ENCODE measurements at regions not wholly inside any gene's neighbourhood (a gene's known extent, or its start where the extent isn't known, plus 50 kb on each side); places are given as distances from the start of the nearest gene placed in this dataset.

DNA sequence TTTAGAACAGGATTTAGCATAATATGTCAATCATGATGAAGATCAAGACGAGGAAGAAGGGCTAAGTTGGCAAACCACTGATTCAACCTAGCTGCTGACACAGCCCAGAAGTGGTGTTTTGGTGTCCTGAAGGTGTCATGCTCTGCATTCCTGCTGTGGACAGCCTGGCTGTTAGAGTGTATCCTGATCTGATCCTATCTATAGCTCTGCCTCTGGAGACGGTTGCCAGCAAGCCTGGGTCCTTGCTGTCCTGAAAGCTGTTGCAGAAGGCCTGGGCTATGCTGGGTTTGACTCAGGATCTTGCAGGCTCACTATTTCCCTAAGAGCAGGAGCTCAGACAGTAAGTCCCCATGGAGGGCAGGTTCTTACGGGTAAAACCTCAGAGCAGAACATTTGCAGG lies 416.4 kb downstream of the TSHZ3 start:
- DNase-seq, result no peak

DNA sequence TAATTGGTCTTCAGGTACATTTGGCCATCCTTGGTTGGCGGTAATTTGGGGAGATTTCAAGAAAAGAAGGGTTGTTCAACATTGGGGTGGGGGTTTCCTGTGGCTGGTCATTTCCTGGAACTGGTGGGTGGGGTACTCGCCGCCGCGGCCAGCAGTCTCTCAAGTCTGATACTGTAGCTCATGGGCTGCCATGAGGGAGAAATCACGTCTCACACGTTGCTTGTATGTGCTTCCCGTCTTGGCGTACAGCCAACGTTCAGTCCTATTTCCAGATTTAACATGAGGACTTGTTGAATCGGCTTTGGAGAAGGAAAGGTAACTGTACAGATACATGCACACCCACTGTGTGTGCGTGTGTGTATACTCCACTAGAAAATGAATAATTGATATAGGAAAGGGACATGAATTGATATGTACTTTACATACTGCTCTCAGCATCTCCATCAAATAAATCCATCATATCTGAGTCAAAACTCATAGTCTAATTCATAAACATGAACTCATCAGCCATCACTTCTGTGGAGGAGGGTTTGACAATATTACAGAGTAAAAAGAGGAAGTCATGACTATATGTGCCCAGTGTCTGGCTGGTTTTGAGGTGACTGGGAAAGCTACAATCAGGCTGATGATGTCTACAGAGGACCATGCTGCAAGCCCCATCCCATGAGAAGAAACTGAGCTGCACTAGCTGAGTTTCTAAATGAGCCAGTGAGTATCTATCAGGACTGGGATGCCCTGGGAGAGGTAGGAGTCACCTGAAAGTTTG lies 418.1 kb downstream of the TSHZ3 start:
- no peak for DNase-seq

DNA sequence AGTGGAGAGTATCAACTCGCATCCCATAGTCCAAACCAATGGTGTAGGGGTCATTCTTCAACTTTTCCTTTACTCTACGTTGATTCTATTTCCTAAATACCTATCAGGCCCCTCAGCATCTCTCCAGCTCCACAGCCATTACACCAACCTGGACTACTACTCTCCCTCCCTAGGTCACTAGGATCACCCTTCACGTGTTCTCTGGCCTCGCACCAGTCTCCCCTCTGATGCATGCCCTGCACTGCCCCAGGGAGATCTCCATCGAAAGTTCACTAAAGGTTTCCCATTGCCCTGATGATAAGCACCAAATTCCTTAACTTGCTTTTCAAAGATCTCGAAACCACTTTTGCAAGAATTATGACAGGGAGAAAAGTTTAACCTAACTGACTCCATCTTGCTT lies 421.5 kb downstream of the TSHZ3 start:
- DNase-seq, result no peak

DNA sequence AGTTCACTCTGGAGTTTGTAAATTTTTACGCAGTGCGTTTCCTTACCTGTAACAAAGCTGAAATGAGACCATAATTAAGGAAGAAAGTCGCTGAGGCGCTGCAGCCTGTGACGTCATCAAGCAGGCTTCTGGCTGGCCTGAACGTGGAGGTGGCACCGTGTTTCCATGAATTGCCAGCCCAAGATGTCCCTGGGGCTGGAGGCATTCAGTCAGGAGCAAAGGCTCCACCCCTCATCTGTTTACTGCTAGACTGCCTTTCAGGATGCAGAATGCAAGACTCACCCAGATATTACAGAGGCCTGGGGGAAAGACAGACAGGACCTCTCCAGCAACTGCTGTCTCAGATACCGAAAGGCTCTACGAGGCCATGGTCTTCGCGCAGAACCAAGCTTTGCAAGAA lies 424.6 kb downstream of the TSHZ3 start:
- DNase-seq, result no peak

DNA sequence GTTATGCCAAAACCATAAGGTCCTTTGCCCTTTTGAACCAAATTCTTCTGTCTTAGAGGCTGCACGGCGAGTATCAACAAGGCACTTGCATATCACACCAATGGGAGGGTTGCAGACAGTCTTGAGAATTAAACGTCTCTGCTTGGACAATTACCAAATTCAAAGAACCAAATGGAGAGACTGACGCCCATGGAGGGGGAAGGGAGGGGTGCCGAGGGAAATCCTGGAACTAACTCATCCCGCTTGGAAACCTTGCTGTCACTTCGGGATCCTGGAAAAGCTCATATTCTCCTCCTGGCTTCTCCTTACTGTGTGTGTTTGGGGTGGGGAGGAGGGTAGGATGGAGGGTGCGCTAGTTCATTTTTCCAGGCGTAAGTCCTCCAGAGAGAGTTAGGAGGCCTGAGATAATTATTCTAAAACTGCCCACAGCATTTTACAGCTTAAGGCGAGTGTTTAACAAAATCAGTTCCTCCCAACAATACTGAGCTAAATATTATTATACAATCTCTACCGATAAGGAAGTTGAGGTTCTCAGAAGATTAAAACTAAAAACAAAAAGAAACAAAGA lies 425.1 kb downstream of the TSHZ3 start:
- DNase-seq, result no peak

DNA sequence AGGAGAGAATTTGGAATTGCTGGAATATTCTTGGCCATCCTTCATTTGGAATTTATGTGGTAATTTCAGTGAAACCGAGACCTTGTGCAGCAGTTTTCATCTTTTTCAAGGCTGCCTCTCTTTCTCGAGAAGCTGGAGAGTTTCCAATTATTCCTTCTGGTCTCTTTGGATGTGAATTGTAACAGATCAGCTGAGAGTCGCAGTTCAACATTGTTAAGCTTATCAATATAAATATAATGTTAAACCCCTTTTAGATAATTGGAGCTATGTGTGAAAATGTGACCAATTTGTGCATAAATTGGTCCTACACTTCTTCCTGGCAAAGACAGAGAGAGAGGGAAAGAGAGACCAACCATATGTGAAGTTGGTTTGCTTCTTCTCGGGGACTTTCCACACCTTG lies 425.6 kb downstream of the TSHZ3 start:
- DNase-seq, result no peak

DNA sequence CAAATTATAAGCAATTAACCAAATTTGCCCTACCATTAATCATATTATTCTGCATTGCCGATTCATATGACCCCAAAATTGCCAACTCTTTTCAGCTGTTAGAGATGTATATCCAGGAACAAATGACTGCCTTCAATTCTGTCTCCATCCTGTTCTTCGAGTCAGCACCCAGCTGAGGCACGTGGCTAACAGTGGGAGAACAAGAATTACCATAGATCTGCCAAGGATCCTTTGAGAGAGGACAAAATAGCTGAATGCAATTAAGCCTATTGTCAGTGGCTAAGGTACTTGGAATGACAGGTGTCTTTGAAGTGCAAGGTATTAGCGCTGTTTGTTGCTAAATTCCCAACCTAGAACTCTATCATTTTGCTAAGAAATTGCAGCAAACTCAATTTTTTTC lies 426.1 kb downstream of the TSHZ3 start:
- DNase-seq, result no peak

DNA sequence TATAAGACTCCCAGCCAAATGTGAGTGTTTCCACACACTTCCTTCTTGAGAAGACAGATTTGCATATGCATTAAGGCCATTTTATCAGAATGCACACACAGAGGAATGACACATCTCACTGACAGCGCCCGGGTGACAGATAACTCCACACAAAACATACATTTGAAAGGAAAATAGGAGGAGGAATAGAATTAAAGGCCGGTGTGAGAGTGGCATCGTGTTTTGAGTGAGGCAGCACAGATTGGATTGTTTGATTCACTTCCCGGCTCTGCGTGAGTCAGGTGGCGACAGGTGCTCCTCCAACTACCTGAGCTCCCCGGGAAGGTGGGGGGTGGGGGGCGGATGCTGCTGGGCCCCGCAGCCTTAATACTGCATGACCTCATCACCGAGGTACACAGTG lies 429.0 kb downstream of the TSHZ3 start:
- DNase-seq, result no peak

DNA sequence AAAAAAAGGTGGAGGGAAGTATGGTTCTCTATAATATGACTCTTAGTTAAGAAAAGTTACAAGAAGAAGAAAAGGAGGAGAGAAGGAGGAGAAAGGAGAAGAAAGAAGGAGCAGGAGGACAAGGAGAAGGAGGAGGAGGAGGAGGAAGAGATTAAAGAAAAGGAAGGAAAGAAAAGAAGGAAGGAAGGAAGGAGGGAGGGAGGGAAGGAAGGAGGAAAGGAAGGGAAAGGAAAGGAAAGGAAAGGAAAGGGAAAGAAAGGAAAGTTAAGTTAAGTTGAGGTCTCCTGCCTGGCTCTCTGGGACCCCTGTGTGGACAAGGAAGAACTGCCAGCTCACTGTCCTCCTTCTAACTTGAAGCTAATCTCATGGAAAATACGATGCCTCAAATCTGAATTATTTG lies 429.5 kb downstream of the TSHZ3 start:
- DNase-seq, result no peak

DNA sequence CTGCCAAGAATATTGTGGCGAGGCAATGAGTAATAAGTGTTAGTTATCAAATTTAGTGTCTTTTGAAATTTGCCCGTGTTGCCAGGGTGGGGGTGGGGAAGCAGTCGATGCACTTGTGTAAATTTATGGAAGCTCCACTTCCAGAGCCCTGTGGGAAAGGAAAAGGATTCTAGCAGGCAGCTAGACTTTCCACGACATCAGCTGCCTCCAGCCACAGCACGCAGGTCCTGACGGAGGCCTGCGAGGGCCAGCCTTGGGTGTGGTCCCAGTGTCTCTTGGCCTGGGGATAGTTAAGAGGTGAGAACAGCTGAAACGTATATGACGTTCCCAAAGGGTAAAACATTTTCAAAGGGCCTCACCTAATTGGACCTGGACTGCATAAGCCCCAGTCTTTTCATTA lies 433.0 kb downstream of the TSHZ3 start:
- no peak for DNase-seq

DNA sequence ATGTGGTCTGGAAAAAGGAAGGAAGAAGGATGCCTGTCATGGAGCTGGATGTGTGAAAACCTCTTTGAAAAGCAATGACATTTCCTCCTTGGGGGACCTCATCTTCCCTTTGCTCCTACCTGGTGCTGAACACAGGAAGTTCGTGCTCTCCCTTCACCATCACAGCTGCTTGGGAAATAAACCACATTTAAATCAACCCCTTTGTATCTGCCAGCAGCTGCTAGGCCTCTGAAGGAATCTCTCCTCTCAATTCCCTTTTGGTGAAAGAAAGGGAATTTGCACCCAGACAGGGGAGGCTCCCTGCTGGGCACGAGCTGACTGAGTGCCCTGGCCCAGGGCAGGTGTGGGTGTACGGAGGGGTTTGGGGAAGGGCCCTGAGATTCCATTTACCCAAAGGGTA lies 437.7 kb downstream of the TSHZ3 start:
- DNase-seq, result no peak

DNA sequence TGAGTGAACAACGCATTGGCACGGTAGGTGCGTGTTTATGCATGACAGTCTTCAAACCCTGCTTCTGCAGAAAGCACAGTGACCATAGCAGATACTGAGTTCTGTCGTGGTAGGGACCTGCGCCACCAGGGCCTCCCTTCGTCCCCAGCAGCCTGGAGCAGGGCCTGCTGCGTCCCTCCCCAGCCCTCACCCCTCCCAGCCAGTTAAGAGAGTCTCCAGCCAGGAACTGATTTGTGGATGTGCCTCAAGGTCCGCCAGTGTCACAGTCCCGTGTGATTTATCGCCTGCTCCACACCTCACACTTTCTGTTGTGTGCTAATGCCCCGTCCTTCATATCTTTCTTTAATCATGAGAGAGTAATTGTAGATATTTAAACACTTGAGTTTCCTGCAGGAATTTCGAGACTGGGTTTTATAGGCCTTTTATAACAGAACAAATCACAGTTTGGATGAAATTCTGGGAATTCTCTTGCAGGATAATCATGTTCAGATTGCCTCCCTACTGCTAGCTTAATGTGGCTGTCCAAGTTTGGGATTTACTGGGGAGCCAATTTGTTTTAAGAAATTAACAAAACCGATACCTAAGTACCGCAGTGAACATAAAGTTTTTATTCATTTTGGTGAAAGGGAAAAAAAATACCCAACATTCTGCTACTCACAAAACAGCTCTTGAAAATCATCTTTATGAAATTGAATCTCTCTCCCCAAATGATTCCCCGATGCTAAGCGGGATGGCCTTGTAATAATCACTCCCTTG lies 438.6 kb downstream of the TSHZ3 start:
- DNase-seq, result no peak

DNA sequence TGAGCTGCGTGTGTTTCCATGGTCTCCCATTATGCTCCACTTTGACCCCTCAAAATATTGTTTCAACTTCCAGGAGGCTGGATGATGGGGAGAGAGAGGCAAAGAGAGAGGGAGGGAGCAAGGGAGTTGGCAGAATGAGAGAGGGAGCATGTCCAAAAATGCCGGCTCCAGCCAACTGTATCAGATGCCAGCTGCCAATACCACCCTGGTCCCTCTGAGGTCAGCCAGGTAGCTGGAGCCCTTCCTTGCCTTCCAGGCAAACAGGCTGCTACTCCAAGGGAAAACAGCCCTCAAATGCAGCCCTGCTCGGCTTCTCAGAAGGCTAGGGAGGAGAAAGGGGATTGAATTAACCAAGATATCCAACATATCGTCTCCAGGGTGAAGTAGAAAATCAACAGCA lies 440.0 kb downstream of the TSHZ3 start:
- no peak for DNase-seq

DNA sequence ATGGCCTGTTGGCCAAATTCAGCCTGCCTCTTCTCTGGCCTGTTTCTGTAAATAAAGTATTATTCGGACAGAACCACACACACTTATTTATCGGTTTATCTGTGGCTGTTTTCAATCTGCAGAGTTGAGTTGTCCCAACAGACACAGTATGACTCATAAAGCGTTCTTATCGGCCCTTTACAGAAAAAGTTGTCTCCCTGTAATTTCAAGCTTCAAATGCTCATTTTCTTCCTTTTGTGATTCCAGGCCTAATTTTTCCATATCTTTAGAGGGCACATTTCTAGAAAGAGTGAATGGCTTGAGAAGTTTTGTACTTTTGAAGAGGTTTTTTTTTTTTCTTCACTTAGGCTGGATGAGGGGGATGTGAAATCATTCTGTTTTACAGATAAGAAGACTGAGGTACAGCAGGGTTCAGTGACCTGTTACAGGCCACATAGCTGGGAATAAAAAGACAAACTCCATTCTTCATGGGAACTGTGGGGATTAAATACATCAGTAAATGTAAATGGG lies 440.9 kb downstream of the TSHZ3 start:
- DNase-seq, result no peak

DNA sequence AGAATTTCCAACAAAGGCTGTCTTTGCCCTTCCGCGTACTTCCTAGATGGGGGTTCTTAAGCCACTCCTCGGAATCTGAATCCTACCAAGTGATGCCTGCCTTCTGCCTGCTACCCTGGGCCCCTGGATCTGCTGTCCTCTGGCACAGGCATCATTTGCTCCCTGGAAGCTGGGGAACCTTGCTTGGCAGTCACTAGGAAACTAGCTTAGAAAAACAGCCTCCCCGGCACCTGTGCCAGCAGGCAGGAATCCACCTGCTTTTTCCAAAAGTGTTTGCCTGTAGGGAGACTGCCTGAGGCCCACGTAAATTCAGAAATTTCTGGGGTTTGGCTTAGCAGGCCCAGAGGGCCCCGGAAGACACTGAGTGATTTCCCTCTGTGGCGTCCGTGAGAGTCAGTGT lies 442.4 kb downstream of the TSHZ3 start:
- DNase-seq, result no peak

DNA sequence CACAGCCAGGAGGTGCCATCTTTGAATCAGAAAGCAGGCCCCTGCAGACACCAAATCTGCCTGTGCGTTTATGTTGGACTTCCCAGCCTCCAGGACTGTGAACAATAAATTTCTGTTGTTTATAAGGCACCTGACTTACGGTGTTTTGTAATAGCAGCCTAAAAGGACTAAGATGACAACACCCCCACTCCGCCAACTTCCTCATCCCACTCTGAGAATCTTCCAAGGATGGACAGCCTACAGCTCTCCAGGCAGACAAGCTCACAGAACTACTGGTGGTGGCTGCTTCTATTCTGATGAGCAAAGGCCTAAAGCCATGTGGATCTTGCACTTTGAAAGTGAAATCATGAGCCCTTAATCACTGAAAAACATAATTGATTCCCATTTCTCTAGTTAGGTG lies 449.2 kb downstream of the TSHZ3 start:
- no peak for DNase-seq

DNA sequence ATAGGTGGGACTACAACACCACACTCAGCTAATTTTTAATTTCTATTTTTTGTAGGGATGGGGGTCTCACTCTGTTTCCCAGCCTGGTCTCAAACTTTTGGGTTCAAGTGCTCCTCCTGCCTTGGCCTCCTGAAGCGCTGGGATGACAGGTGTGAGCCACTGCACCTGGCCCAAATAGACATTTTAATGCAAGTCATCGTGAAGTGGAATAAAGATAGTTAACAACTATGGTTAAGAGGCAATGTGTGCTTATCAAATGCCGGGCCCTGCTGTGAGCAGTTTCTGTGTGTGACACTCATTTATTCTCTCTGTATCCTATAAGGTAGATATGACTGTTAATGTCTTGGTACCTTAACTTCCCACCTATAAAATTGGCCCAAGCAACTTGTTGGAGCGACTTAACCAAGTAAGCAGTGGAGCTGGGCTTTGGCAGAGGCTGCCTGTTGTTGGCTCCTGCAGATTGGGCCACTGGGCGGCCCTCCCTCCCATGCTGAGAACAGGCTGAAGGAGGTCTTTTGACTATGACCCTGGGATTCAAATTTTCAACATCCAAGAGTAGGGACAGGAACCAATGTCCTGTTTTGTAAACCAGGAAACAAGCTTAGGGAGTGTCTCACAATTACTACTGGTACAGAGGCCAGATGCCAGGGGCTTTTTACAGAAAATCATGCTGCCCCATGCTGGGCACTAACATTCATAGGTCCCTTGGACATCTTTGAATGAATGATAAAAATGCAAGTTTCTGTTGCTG lies 450.7 kb downstream of the TSHZ3 start:
- DNase-seq, result no peak

DNA sequence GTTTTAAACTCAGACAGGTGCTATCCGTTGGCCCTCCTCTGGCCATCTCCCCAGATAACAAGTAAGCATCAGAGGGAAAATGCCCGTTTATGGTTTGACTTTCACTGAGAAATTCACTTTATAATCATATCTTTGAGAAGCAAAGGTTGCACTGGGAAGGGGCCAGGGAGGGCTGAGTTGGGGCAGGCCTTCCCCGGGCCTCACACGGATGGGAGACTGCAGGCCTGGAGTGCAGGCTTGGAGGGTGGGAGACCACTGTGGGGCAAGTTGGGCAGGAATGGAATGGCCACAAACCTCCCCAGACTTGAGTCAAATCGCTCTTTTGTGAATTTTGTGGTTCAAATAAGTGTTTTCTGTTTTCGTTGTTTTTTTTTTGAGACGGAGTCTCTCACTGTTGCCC lies 451.7 kb downstream of the TSHZ3 start:
- DNase-seq, result no peak

DNA sequence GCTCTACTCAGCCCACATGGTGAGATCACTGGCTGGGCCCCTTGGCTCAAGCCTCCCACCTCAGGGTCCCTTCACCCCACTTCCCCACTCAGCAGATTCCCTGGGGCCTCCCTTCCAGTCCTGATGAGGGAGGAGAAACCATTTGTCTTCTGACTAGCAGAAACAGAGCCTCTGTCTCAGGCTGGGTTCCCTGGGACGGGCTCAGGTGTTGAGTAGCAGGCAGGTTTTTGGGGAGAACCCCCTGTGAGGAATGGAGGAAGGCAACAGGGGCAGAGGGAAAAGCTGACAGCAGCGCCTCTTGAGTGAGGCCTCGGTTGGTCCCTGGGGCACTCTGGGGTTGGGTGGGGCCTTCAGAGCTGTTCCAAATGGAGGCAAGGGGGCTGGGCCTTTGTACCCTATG lies 452.2 kb downstream of the TSHZ3 start:
- DNase-seq, result no peak

DNA sequence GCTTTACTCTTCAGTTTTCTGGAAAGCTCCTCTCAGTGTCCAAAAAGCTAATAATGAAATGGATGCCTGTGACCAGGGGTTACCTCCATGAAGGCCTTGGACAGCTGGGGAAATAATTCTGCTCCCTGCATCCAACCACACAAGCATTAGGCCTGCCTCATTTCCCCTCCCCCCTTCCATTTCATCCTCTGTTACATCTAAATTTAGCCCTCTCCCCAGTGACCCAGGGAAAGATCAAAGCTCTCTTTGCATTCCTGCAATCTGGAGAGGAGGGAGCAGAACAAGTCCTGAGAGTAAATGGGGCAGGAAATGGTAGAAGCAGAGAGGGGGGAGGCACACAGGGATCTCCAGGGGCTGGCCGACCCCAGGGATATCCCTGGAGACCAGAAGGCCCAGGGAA lies 452.7 kb downstream of the TSHZ3 start:
- no peak for DNase-seq

DNA sequence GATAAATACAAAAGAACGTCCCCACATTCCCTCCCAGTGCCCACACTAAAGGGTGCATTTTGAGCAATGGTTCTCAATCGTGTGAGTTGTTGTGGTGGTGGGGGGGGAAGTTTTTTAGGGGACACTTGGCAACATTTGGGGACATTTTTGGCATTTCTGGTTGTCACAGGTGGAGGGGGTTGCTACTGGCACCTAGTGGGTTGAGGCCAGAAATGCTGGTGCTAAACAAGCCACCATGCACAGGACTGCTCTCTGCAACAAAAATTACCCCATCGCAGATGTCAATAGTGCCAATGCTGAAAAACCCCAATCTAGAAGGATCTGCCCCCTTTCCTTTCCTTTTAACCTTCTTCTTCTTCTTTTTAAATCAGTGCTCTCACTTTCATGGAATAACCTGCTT lies 453.3 kb downstream of the TSHZ3 start:
- no peak for DNase-seq

DNA sequence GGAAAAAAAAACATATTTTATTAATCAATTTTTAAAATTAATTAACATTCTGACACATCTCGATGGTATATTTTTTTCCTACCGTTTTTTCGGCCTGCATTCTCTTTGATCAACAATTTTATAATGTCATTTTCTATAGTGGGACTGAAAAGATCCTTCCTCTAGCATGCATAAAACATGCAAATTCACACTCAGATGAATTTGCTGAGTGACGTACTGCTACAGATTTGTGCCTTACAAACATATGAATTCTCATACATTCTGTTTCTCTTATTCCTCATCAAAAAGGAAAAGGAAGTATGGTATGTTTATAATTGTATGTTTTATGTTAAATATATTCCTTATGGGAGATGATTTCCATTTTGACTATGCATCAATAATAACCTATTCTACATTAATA lies 458.2 kb downstream of the TSHZ3 start:
- DNase-seq, result no peak

DNA sequence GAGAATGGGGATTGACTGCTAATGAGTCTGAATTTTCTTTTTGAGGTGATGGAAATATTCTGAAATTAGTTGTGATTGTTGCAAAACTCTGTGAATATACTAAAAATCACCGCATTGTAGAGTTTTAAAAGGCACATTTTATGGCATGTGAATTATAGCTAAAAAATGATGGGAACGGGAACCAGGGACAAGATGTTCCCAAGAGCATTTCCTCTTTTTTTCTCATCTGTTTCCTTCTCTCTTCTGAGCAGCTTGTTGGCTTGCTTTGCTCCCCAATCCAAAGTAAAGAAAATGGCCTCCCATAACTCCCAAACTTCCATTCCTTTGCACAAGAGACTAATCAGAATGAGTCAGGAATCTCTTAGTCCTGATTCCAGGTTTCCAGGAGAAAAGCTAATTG lies 459.2 kb downstream of the TSHZ3 start:
- DNase-seq, result no peak

DNA sequence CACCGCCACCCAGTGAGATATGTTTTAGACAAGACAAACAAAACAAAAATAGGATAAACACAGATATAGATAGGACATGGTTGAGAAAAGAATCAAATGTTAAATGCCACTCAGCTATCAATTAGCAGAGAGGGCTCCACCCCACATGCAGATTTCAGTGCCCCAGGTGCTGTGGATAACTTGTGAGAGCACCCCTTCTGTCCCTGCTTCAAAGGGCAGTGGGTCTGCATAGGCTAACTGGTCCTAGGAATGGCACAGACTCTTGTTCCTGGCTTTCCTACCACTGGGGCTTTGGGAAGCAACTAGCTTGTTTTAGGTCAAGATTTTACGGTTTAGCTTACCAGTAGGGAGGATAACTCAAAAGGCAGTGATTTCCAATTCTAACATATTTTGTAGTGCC lies 460.3 kb downstream of the TSHZ3 start:
- no peak for DNase-seq
